ENCODE measurements at regions not wholly inside any gene's neighbourhood (a gene's known extent, or its start where the extent isn't known, plus 50 kb on each side); places are given as distances from the start of the nearest gene placed in this dataset.

DNA sequence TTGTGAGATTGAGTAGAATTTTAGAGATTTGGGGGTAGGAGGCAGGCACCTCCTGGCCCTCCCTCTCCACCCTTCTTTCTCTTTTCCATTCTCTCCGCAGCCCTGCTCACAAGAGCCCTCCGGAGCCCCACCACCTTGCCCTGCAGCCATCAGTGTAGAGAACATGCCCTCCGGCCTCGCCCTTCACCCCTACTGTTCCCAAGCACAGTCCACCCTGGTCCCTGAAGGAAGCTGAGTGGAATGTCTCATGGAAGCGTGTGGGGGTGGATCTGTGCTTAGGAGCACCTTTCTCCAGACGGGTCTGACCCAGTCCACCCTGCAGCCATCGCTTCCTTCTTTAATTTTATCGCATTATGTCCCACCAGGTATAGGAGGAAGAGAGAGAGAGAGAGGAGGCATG lies 267.1 kb downstream of the NSG2 start:
- no peak for TF ChIP-seq CTCF (conservative IDR thresholded peaks at IDR 0.05; ENCODE audit: control insufficient read depth, insufficient read depth, low read depth, low read length)
- H3K4me3 ChIP-seq (ENCODE audit: control insufficient read depth, low read depth, low read length) = no peak overlapping the region
- no peak for DNase-seq (ENCODE audit: low read depth)

DNA sequence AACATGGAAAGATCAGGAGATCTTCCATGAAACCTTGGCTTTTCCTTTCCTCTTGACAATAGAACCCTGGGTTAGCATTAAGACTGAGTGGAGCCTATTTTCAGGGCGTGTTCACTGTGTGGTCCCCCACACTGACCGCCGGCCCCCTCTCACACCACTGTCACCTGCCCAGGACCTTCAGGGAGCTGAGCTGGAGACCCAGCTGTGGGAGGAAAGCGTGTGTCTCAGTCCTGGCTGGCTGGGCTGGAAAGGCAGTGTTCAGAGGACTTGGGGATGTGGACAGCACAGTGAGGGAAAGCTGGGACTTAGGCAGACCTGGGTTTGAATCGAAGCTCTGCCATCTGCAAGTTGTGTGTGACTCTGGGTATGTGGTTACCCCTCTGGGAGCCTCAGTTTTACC lies 268.1 kb downstream of the NSG2 start:
- TF ChIP-seq CTCF (conservative IDR thresholded peaks at IDR 0.05; ENCODE audit: control insufficient read depth, insufficient read depth, low read depth, low read length) = no peak
- H3K4me3 ChIP-seq (ENCODE audit: control insufficient read depth, low read depth, low read length) = no peak overlapping the region
- no peak for DNase-seq (ENCODE audit: low read depth)

DNA sequence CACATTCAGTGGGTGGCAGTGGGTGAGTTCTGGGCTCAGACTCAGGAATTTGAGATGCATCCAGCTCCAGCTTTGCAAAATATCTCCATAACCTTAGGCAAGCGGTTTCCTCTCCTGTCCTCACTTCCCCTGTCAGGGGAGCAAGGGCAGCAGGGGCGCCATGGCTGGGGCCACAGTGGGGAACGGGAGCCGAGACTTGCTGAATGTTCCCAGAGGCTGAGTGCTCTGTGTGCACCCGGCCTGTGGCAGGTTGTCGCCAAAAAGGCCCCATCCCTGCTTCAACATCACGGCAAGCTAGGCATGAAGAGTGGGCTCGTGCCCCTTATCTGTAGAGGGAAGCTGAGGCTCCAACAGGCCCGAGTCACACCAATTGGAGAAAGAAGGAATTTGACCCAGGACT lies 268.8 kb downstream of the NSG2 start:
- H3K4me3 ChIP-seq (ENCODE audit: control insufficient read depth, low read depth, low read length) = no peak overlapping the region
- no peak for TF ChIP-seq CTCF (conservative IDR thresholded peaks at IDR 0.05; ENCODE audit: control insufficient read depth, insufficient read depth, low read depth, low read length)
- DNase-seq (ENCODE audit: low read depth) = no peak

GRCh38 chr5:174315471-174315870 lies 270.0 kb downstream of the NSG2 start:
- DNase-seq (ENCODE audit: low read depth) = no peak

GRCh38 chr5:174315871-174316270 lies 270.4 kb downstream of the NSG2 start:
- TF ChIP-seq CTCF (conservative IDR thresholded peaks at IDR 0.05; ENCODE audit: control insufficient read depth, insufficient read depth, low read depth, low read length) = no peak
- no peak for DNase-seq (ENCODE audit: low read depth)
- H3K4me3 ChIP-seq (ENCODE audit: control insufficient read depth, low read depth, low read length) = no peak overlapping the region

More at GRCh38 chr5:174315471-174315870, 270.0 kb downstream of the NSG2 start:
- no peak overlapping the region for H3K4me3 ChIP-seq (ENCODE audit: control insufficient read depth, low read depth, low read length)
- no peak for TF ChIP-seq CTCF (conservative IDR thresholded peaks at IDR 0.05; ENCODE audit: control insufficient read depth, insufficient read depth, low read depth, low read length)

- no peak for DNase-seq (ENCODE audit: low read depth)
- H3K4me3 ChIP-seq (ENCODE audit: control insufficient read depth, low read depth, low read length) = no peak overlapping the region
- no peak for TF ChIP-seq CTCF (conservative IDR thresholded peaks at IDR 0.05; ENCODE audit: control insufficient read depth, insufficient read depth, low read depth, low read length)
Measured at GRCh38 chr5:174316326-174316725, 270.8 kb downstream of the NSG2 start.

- peak; percentile 81 for TF ChIP-seq CTCF (conservative IDR thresholded peaks at IDR 0.05; ENCODE audit: control insufficient read depth, insufficient read depth, low read depth, low read length)
- peak; percentile 43 for DNase-seq (ENCODE audit: low read depth)
- H3K4me3 ChIP-seq (ENCODE audit: control insufficient read depth, low read depth, low read length) = no peak overlapping the region
Measured at GRCh38 chr5:174317256-174317894, 271.9 kb downstream of the NSG2 start.

All from fibroblast of mammary gland (primary cell).